Urothelium cell line (cell line): ENCODE measurements at regions not wholly inside any gene's neighbourhood (a gene's known extent, or its start where the extent isn't known, plus 50 kb on each side); places are given as distances from the start of the nearest gene placed in this dataset.
"Not testable (repeated sequence)": the region's sequence is repeated elsewhere in the genome, so short reads cannot be mapped to it uniquely, and the experiment has no call there.

Source experiments
- DNase-seq: peaks from one replicate; pipeline ENCODE4 v3.0.0; 2011; ENCODE audit warnings: low spot score, mixed read lengths
- FAIRE-seq: peaks from 2 replicates; lab custom pipeline; 2011; peaks lifted over from hg19 to GRCh38; lab: Jason Lieb, UNC

- DNase-seq (no peak), FAIRE-seq (no peak)
Observed at GRCh38 chr21:14903172-14903865, 161.5 kb downstream of the NRIP1 start.

DNA sequence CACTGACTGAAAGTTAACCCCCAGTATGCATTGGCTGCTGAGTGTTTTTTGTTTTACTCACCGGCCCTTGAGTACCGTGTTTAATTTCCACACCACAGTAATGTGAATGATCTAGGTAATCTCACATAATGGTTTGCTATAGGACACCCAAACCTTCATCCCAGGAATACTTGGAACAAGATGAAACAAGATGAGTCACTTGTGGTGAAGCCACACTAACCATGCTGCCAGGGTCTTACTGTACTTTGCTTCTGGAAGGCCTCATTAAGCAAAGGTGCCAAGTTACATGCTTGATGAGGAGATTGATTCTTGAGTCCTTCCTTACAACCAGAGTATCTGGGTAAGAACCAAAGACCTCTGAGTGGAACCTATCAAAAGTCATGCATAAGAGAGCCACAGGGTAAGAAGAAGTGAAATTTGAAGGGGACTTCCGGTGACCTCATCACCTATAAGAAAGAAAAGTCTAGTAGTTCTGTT lies 163.3 kb downstream of the NRIP1 start:
- peak; percentile 74 for DNase-seq
- FAIRE-seq: peak; percentile 69

DNA sequence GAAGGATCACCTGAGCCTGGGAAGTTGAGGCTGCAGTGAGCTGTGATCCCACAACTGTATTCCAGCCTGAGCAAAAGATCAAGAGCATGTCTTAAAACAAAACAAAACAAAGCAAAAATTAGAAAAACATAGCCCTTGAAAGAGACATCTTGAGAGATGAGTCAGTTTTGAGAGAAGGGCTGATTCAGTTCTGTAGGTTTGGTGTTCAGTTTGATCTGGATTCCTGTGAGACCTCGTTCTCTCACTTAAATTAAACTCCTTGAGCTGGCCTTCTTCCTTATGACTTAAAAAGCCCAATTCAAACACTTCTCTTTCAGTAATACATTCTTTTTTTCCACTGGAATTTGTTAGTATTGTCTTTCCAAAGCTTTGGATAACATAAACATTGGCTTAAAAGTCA lies 164.2 kb downstream of the NRIP1 start:
- FAIRE-seq: no peak
- DNase-seq: no peak

DNA sequence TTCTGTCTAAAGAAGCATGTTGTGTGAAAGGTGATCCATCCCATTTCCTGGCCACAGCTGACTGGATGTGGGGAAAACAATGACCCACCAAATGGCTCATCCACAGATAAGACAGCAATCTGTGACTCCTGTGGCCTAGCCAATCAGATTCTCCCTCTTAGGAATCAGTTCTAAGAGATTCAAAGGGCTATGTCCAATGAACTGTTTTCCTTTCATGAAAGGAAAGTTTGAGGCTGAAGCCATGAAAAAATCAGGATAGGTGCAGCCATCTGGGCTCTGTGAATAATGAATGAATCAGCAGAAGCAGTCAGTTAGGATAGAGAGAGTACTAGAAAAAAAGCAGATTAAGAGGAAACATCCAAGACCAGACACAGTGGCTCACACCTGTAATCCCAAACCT lies 164.7 kb downstream of the NRIP1 start:
- DNase-seq (peak; percentile 29), FAIRE-seq (no peak)

DNA sequence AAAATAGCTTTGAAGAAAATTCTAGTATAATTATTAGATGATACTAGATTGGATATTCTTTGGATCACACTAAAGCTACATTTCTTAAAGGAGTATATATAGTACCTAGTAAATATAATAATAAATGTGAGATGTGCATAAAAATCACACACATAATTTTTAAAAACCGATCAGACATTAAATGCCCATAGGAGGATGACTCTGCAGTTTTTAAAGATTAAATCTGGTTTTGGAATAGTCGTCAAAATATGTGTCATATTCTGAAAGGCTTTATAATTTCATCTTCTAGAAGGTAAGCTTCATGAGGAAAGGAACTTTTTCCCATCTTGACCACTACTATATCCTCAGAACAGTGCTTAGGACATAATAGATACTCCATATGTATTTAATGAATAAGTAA lies 169.0 kb downstream of the NRIP1 start:
- FAIRE-seq (no peak), DNase-seq (no peak)

DNA sequence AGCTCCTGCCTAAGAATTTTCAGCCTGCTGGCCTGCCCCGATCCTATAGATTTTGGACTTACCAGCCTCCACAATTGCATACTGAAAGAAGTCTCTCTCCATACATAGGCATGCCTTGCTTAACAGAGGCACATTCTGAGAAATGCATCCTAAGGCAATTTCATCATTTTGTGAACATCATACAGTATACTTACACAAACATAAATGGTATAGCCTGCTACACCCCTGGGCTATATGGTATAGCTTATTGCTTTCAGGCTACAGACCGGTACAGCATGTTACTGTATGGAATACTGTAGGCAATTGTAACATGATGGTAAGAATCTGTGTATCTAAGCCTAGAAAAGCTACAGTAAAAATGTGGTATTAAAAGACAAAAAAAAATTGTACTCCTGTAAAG lies 174.7 kb downstream of the NRIP1 start:
- DNase-seq: no peak
- no peak for FAIRE-seq

GRCh38 chr21:14889080-14889810 lies 175.6 kb downstream of the NRIP1 start:
- DNase-seq: peak; percentile 20
- no peak for FAIRE-seq

- no peak for FAIRE-seq
- DNase-seq: no peak
Observed at GRCh38 chr21:14888202-14888601, 176.6 kb downstream of the NRIP1 start.

- DNase-seq (no peak), FAIRE-seq (no peak)
Observed at GRCh38 chr21:14886001-14886400, 178.8 kb downstream of the NRIP1 start.

DNA sequence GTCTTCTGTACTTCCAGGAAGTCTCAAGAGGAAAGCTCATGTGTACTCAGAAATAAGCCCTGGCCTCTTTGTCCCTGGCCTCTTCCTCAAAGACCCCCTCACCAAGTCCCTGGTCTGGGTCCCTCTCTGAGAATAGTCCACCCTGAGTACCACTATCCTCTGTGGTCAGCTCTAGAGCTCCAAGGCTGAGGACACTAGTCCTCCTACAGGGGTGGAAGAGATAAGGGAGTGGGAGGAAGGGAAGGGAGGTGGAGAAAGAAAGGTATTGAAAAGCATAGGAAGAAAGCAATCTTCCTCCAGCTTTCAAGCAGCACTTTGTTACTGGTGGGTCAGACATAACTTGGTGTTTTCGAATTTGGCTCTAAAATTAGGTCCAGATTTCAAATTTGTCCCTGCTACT lies 181.4 kb downstream of the NRIP1 start:
- no peak for FAIRE-seq
- no peak for DNase-seq

DNA sequence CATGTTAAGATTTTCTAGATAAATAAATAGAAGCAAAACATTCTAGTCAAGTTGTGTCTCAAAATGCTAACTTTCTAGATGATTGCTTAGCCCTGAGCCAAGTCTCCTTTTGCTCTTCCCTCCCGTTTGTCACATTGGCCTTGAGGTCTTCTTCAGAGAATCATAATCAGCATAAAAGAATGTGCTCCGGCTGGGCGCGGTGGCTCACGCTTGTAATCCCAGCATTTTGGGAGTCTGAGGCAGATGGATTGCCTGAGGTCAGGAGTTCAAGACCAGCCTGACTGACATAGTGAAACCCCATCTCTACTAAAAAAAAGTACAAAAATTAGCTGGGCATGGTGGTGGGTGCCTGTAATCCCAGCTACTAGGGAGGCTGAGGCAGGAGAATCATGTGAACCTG lies 182.3 kb downstream of the NRIP1 start:
- not testable (repeated sequence) for DNase-seq, FAIRE-seq

DNA sequence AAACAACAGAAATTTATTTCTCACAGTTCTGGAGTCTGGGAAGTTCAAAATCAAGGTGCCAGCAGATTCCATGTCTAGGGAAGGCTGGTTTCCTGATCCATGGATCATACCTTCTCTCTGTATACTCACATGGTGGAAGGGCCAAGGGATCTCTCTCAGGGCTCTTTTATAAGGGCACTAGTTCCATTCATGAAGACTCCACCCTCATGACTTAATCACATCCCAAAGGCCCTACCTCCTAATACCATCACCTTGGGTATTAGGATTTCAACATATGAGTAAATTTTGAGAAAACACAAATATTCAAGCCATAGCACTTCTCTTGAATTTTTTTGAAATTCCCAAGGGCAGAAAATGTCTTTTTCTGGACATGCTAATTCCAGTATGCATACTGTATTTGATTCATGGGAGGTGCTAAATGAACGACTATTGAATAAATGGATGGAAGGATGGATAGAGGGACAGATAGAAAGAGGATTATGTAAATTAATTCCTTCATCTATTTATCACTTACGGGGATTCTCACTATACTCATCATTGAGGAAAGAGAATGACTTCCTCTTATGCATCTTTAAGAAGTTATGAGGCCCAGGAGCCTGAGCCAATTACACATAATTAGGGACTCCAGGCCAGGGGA lies 182.8 kb downstream of the NRIP1 start:
- DNase-seq: no peak
- FAIRE-seq: no peak

- FAIRE-seq: no peak
- DNase-seq: no peak
Observed at GRCh38 chr21:14880922-14881321, 183.9 kb downstream of the NRIP1 start.

- FAIRE-seq: no peak
- no peak for DNase-seq
Observed at GRCh38 chr21:14879458-14879857, 185.3 kb downstream of the NRIP1 start.

DNA sequence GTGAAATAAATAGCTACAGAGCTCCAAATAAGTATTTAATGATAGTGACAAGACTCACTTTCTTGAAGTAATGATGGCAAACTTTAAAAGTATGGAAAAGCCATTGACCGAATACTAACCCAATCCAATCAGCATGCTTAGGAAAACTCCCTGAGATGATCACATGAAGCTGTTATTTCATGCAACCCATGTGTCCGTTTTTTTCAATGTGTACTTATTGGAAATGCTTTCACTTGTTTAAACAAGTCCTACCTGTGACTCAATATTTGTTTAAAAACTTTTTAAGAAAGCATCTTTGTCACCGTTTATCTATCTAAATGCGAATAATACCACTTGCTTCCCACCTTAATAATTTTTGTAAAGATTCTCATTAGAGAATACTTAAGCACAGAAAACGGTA lies 185.8 kb downstream of the NRIP1 start:
- no peak for FAIRE-seq
- no peak for DNase-seq

- FAIRE-seq: no peak
Observed at GRCh38 chr21:14877581-14878228, 187.1 kb downstream of the NRIP1 start.

DNA sequence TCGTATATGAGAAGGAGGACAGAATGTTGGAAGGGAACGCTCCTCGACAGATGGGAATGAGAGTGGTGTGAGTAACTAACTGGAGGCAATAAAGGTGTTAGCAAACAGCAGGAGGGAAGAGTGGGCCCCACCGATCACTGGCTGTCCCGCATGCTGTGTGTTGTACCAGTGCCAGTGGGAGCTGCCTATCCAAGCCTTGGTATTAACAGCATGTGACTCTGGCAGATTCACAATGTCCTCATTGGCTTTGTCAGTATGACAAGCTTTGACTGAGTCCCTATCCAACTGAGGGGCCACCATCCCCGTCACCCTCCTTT lies 188.3 kb downstream of the NRIP1 start:
- FAIRE-seq (no peak), DNase-seq (no peak)

More at GRCh38 chr21:14877581-14878228, 187.1 kb downstream of the NRIP1 start:
- DNase-seq: no peak

DNA sequence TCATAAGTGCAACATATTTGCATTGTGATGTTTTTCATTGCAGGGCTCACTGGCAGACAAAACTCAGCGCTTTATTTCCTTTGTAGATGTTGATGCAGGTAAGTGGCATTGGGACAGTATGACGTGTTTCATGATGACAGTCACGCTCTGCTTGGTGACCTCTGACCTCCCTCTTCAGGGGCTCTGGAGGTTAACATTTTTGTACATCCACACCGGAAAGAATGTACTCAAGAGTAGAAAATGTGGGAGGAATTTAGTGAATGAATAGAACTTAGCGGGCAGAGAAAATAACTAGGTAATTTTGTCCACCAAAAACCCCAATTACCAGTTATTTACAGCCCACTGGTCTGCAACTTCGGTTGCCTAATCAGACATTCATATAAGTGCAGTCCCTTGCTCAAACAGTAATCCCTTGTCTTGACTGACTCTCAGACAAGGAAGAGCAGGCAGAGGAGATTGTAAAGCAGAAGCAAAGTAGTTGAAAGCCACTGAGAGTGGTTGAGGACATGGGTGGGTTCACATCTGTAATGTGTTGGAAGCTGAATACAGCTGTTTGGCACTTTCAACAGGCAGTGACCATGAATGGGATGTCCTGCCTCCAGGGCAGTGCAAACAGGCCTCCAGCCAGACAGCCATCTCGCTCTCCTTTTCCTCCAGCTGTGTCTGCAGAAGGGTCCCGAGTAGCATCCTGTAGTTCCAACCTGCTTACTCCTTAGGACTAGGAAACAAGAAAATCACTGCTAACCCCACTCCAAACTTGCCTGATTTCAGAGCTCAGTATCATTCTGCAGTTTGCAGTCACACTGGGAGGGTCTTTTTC lies 188.9 kb downstream of the NRIP1 start:
- DNase-seq (no peak), FAIRE-seq (no peak)

DNA sequence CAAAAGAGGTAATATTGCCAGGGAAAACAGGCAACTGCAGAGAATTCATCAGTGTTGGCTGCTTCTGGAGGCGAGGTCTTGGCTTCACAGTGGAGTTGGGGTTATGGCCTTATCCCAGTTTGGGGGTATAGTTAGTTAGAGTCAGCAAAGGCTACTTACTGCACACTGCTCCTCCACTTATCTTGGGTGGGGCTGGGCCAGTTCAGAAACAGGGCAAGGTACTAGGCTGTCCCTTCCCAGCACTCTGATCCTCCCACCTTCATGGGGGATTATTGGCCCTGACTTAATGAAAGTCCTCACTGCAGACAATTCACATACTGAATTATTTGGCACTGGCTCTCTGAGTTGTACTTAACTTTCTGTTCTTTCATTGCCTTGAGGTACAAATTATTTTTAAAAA lies 189.6 kb downstream of the NRIP1 start:
- FAIRE-seq (no peak), DNase-seq (no peak)

DNA sequence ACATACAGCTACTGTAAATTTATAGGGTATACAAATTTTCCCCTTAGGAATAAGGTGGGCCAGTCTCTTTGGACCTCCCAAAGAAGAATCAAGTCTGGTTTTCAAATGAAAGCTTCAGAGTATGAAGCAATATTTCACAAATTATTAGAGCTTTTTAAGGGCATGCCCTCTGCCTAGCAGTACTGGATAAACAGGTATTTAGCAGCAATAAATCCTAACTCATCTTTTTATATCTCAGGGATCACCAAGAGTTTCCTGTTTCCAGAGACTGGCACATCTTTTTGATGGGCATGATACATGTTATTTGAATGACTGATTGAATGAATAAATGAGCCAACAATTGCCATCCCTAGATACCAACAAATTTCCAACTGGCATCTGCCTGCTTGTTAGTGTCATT lies 190.4 kb downstream of the NRIP1 start:
- no peak for DNase-seq
- no peak for FAIRE-seq

DNA sequence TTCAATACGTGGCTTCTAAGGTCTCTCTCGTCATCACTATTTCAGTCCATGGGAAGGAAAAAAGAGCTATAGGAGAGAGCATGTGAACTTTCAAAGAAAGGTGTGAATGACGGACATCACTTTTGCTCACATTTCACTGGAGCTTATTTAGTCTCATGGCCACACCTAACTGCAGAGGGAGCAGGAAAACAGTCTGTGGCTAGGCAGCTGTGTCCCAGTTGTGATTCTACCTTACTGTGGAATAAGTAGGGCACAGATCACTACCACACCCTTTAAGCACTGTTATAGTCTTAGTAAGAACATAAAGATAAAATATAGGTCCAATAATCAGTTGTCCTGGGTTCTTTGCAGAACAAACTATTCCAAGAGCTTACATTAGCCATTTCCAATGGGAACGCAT lies 192.9 kb downstream of the NRIP1 start:
- FAIRE-seq: no peak
- DNase-seq: no peak
